ENCODE measurements at regions not wholly inside any gene's neighbourhood (a gene's known extent, or its start where the extent isn't known, plus 50 kb on each side); places are given as distances from the start of the nearest gene placed in this dataset.

- in situ Hi-C loops (cut with MboI; ENCODE audit: low pct_unique_long_range_greater_than_20kb in 2 of 9, low sequenced_read_pairs in 9 of 9, unreplicated experiment in 9 of 9): no loop called here
- H3K4me3 ChIP-seq: no peak overlapping the region
- no peak overlapping the region for H3K27ac ChIP-seq
- no peaks in the 10 kb centered on the region for H3K4me1 ChIP-seq (replicated peaks in 1 of 2)
- WGBS, 10 experiments: 60 to 100% (median 76%) methylated on average over 2 of the region's 2 CpGs; no CpG with 5 or more reads in 2 of the 10 experiments
- no peak for ATAC-seq (replicated peaks in 6 of 8)
Observed at GRCh38 chr1:221454096-221454495, 287.8 kb downstream of the DUSP10 start.

GRCh38 chr1:221456918-221457317 lies 285.0 kb downstream of the DUSP10 start:
- Histone ChIP-seq H3K4me3 (no peak overlapping the region), H3K27ac (no peak overlapping the region), H3K4me1 (replicated peaks in 1 of 2) (no peaks in the 10 kb centered on the region)
- WGBS, 10 experiments: 51 to 100% (median 86%) methylated on average over 1 to 4 of the region's 4 CpGs
- no peak for ATAC-seq (replicated peaks in 6 of 8)
- in situ Hi-C loops (cut with MboI; ENCODE audit: low pct_unique_long_range_greater_than_20kb in 2 of 9, low sequenced_read_pairs in 9 of 9, unreplicated experiment in 9 of 9): no loop called here

- ATAC-seq (replicated peaks in 6 of 8): peak in 2 of 8 experiments; percentile 94 to 96
- no peaks in the 10 kb centered on the region for H3K4me1 ChIP-seq (replicated peaks in 1 of 2)
- H3K4me3 ChIP-seq: no peak overlapping the region
- in situ Hi-C loops (cut with MboI; ENCODE audit: low pct_unique_long_range_greater_than_20kb in 2 of 9, low sequenced_read_pairs in 9 of 9, unreplicated experiment in 9 of 9): no loop called here
- WGBS, 10 experiments: 3 to 93% (median 85%) methylated on average over 3 to 7 of the region's 7 CpGs; no CpG with 5 or more reads in 1 of the 10 experiments
- H3K27ac ChIP-seq: no peak overlapping the region
Observed at GRCh38 chr1:221457685-221458446, 284.0 kb downstream of the DUSP10 start.

GRCh38 chr1:221458447-221459156 lies 283.3 kb downstream of the DUSP10 start:
- Histone ChIP-seq H3K4me3 (no peak overlapping the region), H3K27ac (no peak overlapping the region), H3K4me1 (replicated peaks in 1 of 2) (no peaks in the 10 kb centered on the region)
- ATAC-seq (replicated peaks in 6 of 8): peak in 3 of 8 experiments; percentile 48 to 84 (median 80)
- in situ Hi-C loops (cut with MboI; ENCODE audit: low pct_unique_long_range_greater_than_20kb in 2 of 9, low sequenced_read_pairs in 9 of 9, unreplicated experiment in 9 of 9): no loop called here
- WGBS, 10 experiments: 3 to 89% (median 75%) methylated on average over 1 to 5 of the region's 5 CpGs; no CpG with 5 or more reads in 1 of the 10 experiments

- Histone ChIP-seq H3K4me1 (replicated peaks in 1 of 2) (no peaks in the 10 kb centered on the region), H3K4me3 (no peak overlapping the region), H3K27ac (no peak overlapping the region)
- in situ Hi-C loops (cut with MboI; ENCODE audit: low pct_unique_long_range_greater_than_20kb in 2 of 9, low sequenced_read_pairs in 9 of 9, unreplicated experiment in 9 of 9): no loop called here
- WGBS, 10 experiments: 8 to 56% (median 30%) methylated on average over 1 of the region's 1 CpG; no CpG with 5 or more reads in 2 of the 10 experiments
- ATAC-seq (replicated peaks in 6 of 8): no peak
Observed at GRCh38 chr1:221459558-221459957, 282.3 kb downstream of the DUSP10 start.

- ATAC-seq (replicated peaks in 6 of 8): no peak
- no peak overlapping the region for H3K4me3 ChIP-seq
- H3K27ac ChIP-seq: no peak overlapping the region
- 20 to 100% (median 85%) methylated on average over 1 of the region's 1 CpG; no CpG with 5 or more reads in 2 of the 10 experiments for WGBS, 10 experiments
- H3K4me1 ChIP-seq (replicated peaks in 1 of 2): no peaks in the 10 kb centered on the region
- in situ Hi-C loops (cut with MboI; ENCODE audit: low pct_unique_long_range_greater_than_20kb in 2 of 9, low sequenced_read_pairs in 9 of 9, unreplicated experiment in 9 of 9): no loop called here
Observed at GRCh38 chr1:221462345-221462744, 279.5 kb downstream of the DUSP10 start.

GRCh38 chr1:221468546-221468945 lies 273.3 kb downstream of the DUSP10 start:
- 0 to 100% (median 82%) methylated on average over 1 to 6 of the region's 6 CpGs; no CpG with 5 or more reads in 1 of the 10 experiments for WGBS, 10 experiments
- ATAC-seq (replicated peaks in 6 of 8): no peak
- in situ Hi-C loops (cut with MboI; ENCODE audit: low pct_unique_long_range_greater_than_20kb in 2 of 9, low sequenced_read_pairs in 9 of 9, unreplicated experiment in 9 of 9): no loop called here
- H3K27ac ChIP-seq: no peak overlapping the region
- peaks cover 0 to 4% of the 10 kb centered on the region in 2 donors for H3K4me1 ChIP-seq (replicated peaks in 1 of 2)
- H3K4me3 ChIP-seq: no peak overlapping the region

GRCh38 chr1:221469476-221469875 lies 272.4 kb downstream of the DUSP10 start:
- Histone ChIP-seq H3K27ac (no peak overlapping the region), H3K4me1 (replicated peaks in 1 of 2) (peaks cover 0 to 5% of the 10 kb centered on the region in 2 donors), H3K4me3 (no peak overlapping the region)
- in situ Hi-C loops (cut with MboI; ENCODE audit: low pct_unique_long_range_greater_than_20kb in 2 of 9, low sequenced_read_pairs in 9 of 9, unreplicated experiment in 9 of 9): no loop called here
- WGBS, 10 experiments: 35 to 100% (median 75%) methylated on average over 1 to 3 of the region's 3 CpGs; no CpG with 5 or more reads in 3 of the 10 experiments
- ATAC-seq (replicated peaks in 6 of 8): no peak

- in situ Hi-C loops (cut with MboI; ENCODE audit: low pct_unique_long_range_greater_than_20kb in 2 of 9, low sequenced_read_pairs in 9 of 9, unreplicated experiment in 9 of 9): no loop called here
Observed at GRCh38 chr1:221470000-221470698, 271.7 kb downstream of the DUSP10 start.

GRCh38 chr1:221473411-221473810 lies 268.5 kb downstream of the DUSP10 start:
- peaks cover 0 to 5% of the 10 kb centered on the region in 2 donors for H3K4me1 ChIP-seq (replicated peaks in 1 of 2)
- WGBS, 10 experiments: 20 to 97% (median 64%) methylated on average over 1 to 8 of the region's 8 CpGs; no CpG with 5 or more reads in 1 of the 10 experiments
- in situ Hi-C loops (cut with MboI; ENCODE audit: low pct_unique_long_range_greater_than_20kb in 2 of 9, low sequenced_read_pairs in 9 of 9, unreplicated experiment in 9 of 9): no loop called here
- peak in 5 of 8 experiments; percentile 41 to 83 (median 67) for ATAC-seq (replicated peaks in 6 of 8)
- no peak overlapping the region for H3K27ac ChIP-seq
- no peak overlapping the region for H3K4me3 ChIP-seq

More at GRCh38 chr1:221470000-221470698, 271.7 kb downstream of the DUSP10 start:
- Histone ChIP-seq H3K27ac (no peak overlapping the region), H3K4me3 (no peak overlapping the region), H3K4me1 (replicated peaks in 1 of 2) (peaks cover 0 to 5% of the 10 kb centered on the region in 2 donors)
- ATAC-seq (replicated peaks in 6 of 8): peak in 1 of 8 experiments; percentile 12
- WGBS, 10 experiments: 0 to 88% (median 75%) methylated on average over 1 to 6 of the region's 6 CpGs

- WGBS, 10 experiments: 40 to 100% (median 86%) methylated on average over 1 to 3 of the region's 3 CpGs; no CpG with 5 or more reads in 2 of the 10 experiments
- no peak for ATAC-seq (replicated peaks in 6 of 8)
- Histone ChIP-seq H3K27ac (no peak overlapping the region), H3K4me1 (replicated peaks in 1 of 2) (peaks cover 0 to 5% of the 10 kb centered on the region in 2 donors), H3K4me3 (no peak overlapping the region)
- in situ Hi-C loops (cut with MboI; ENCODE audit: low pct_unique_long_range_greater_than_20kb in 2 of 9, low sequenced_read_pairs in 9 of 9, unreplicated experiment in 9 of 9): no loop called here
Observed at GRCh38 chr1:221477252-221477651, 264.6 kb downstream of the DUSP10 start.

GRCh38 chr1:221478050-221478949 lies 263.6 kb downstream of the DUSP10 start:
- Histone ChIP-seq H3K27ac (no peak overlapping the region), H3K4me3 (no peak overlapping the region), H3K4me1 (replicated peaks in 1 of 2) (peaks cover 3 to 6% of the 10 kb centered on the region in 2 donors)
- WGBS, 10 experiments: 0 to 88% (median 24%) methylated on average over 1 to 8 of the region's 8 CpGs
- in situ Hi-C loops (cut with MboI; ENCODE audit: low pct_unique_long_range_greater_than_20kb in 2 of 9, low sequenced_read_pairs in 9 of 9, unreplicated experiment in 9 of 9): no loop called here
- ATAC-seq (replicated peaks in 6 of 8): peak; percentile 72 to 100 (median 86)
